GM19468 (cell line): ENCODE measurements at regions not wholly inside any gene's neighbourhood (a gene's known extent, or its start where the extent isn't known, plus 50 kb on each side); places are given as distances from the start of the nearest gene placed in this dataset.

ENCODE experiments used
- ATAC-seq: cut with Tn5 transposase; IDR thresholded peaks from one replicate; pipeline ENCODE4 v1.9.1; 2021; ENCODE audit warnings: mild to moderate bottlenecking, moderate library complexity, moderate number of reproducible peaks; ENCODE audit not compliant: unreplicated experiment; ENCODE audit errors: extremely low read depth

DNA sequence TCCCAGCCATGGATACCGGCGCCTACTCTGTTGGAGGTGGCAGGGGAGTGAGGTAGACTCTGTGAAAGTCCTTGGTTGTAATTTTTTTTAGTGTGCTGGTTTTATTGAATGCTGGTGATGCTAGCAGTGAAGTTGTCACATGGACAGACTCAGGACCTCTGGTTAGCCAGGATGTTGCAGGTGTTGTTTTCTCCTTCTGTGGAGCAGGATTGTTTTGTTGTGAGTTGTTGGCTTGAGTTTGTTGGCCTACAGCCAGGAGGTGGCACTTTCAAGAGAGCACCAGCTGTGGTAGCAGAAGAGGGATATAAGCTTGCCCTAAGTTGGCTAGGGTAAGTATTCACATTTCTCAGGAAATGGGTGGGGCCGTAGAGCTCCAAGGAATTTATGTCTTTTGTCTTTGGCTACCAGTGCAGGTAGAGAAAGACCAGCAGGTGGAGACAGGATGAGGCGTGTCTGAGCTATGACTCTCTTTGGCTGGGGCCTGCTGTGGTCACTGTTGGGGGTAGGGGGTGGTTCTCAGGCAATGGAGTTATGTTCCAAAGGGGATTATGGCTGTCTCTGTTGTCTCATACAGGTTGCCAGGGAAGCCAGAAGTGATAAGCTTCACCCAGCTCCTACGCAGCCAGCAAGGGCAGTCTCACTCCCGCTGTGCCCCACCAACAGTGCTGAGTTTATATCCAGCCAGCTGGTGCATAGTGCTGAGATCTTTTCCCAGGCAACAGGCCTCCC, 248.7 kb downstream of the TAF11L14 start:
- no peak for ATAC-seq

DNA sequence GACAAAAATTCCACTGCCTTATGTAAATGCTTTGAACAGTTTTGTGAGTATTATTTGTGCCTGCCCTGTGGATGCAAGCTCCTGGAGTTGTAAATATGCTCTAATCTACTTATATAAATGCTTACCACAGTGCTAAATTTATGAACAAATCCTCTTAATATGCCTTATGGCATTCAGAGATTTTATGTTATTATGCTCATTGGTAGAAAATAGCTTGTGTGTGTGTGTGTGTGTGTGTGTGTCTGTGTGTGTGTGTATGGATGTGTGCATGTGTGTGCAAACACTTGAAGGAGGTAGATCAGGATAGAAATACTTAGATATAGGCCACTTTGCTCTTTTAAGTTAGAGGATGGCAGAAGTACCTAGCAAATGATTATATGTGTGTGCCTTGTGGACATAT, 253.9 kb downstream of the TAF11L14 start:
- no peak for ATAC-seq

DNA sequence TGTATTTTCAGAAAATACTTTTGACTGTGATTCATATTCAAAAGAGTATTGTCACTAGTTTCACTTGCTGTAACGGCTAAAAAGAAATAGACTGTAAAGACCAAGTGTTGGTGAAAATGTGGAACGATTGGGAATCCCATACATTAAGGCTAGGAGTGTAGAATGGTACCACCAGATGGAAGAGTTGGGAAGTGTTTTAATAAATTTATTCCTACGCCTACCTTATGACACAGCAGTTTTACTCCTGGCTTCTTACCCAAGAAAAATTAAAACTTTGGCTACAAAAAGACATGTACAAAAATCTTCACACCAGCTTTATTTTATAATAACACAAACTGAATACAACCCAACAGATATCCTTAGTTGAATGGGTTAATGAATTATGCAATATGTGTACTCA, 256.2 kb downstream of the TAF11L14 start:
- ATAC-seq, result no peak

DNA sequence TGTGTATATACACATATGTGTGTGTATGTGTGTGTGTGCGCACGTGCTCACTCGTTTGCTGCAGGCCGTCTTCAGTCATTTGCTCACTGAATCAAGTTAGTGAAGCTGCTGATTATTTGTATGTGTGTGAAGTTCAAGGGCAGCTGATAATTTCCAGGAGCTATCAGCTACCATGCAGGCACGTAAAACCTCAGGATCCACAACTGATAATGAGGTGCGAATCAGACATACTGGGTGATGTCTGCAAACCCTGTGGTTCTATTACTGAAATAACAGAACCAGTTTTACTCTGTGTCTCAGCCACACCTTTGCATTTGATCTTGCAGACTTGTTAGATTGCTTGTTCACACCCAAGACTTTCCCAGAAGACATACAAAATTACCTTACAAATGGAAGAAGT, 257.6 kb downstream of the TAF11L14 start:
- ATAC-seq, result no peak

DNA sequence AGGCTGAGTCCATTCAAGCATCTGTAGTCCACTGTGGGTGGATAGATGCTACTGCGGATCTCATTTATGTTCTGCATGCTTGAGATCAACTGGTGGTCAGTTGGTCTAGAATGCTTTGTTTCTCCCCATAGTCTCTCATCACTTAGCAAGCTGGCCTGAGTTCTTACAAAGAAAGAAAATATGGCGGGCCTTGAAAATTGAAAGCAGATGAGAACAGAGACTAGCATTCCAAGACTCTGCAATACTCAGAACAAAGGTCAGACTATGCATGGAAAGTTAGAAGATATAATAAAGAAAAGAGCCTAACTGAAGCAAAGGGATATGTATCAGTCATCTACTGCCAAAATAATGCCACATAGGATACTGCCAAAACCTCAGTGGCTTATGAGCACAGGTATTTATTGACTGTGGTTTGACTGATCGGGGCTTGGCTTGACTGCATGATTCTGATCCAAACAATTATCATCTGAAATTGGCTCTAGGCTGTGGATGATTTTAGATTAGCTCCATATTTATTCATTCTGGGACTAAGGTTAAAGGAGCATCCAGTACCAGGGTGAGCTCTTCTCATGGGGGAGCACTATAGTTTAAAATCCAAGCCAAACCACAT, 258.9 kb downstream of the TAF11L14 start:
- no peak for ATAC-seq

DNA sequence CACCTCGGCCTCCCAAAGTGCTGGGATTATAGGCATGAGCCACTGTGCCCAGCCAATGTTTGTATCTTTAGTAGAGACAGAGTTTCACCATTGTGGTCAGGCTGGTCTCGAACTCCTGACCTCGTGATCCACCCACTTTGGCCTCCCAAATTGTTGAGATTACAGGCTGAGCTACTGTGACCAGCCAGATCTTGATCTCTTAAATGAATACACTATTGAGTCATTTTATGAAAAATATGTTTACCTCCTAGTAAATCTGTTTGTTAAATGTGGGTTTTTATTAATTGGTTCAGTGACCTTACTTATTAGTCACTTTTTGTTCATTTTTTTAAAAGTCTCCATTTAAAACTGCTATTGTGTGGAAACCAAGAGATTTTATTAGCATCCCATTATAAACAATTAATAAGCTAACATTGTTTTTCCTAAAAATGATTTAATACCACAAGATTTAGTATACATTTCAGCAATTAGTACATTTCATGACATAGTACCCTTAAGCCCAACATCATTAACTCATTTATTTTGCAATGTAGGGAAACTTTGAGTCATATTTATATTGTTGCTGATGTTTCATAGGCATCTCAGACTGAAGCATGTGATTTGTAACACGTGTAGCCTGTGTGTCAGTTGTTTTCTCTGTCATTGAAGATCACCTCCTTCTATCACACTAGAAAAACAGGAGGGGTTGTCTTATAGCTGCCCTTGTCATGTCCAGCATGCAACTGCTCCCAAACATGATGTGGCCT, 261.2 kb downstream of the TAF11L14 start:
- ATAC-seq, result no peak

DNA sequence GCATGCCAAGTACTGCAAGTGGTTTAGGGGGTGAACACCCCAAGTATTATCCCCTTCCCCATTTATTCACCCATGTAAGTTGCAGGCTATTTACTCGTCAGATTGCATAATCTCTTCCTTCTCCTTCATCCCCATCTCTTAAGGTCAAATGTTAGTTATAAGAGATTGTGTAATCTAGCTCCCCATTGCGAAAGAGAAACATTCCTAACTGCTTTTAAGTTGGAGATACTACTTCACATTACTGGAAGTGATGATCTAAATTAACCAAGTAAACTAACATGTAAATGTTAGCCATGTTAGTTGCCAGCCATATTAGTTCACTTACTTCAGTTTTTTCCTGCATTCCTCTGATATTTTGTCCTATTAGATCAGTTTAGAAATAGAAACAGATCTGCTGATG, 262.3 kb downstream of the TAF11L14 start:
- ATAC-seq, result no peak

DNA sequence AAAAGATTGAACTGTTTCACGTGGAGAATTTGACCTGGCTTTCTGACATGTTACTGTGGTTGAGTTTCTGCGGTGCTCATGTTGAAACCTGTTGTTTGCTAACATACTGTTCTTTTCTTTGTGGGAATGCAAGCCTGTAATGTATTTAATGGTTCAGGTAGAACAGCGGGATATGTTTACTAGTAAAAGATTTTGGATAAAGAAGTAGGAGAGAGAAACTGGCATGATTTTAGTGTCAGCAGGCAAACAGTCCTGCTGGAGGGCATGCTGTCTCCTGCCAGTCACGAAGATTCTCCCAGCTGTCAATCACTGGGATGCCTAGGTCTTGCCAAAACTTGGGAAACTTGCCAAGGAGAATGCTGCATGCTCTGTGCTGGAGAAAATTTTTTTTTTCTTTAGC, 263.5 kb downstream of the TAF11L14 start:
- no peak for ATAC-seq

DNA sequence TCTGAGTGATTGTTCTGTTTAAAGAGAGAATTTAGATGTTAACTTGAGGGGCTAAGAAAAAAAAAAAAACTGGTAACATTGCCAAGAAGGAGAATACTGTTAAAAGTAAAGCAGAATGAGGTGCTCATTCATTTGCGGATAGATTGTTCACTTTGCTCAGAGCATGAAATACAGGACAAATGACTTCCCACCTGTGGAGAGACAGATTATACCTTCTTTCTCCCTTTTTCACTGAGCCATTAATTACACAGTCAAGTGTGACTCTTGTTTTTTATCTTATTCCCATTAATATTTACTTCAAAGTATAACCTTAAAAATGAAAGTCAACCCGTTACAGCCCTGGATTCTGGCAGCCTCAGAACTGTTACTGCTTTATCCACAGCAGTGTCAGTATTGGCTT, 264.5 kb downstream of the TAF11L14 start:
- no peak for ATAC-seq

DNA sequence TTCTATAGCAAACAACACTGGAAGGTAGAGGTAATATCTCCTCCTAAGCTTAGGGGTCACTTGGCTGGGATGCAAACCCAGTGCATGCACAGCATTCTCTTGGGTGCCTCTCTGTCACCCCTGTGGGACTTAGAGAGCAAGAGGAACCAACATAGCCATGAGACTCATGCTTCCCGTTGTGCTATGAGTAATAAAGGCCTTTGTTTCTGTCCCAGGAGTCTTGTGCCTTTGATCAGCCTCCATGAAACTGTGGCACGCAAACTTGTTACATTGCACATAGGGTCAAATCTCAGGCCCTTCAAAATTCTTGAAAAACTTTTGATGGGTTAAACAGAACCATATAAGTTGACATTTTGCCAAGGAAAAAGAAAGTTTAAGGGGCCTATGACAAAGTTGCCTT, 272.8 kb downstream of the TAF11L14 start:
- ATAC-seq, result no peak

DNA sequence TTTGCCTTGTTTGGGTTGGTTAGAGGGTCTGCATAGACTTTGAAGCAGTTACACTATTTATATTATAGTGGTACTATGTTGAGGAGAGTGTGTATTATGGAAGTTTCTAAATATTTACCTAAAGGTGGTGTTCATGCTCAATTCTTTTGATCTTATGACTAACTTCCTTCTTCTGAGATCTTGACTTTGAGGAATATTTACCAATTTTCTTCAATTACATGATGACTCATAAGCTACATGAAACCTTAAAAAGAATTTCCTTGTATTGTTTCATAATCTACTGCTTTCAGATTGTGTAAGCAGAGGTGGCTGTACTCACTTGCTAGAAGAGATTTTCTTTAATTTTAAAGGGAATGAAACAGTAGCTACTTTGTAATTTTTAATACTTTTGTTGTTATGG, 276.1 kb downstream of the TAF11L14 start:
- ATAC-seq, result no peak

DNA sequence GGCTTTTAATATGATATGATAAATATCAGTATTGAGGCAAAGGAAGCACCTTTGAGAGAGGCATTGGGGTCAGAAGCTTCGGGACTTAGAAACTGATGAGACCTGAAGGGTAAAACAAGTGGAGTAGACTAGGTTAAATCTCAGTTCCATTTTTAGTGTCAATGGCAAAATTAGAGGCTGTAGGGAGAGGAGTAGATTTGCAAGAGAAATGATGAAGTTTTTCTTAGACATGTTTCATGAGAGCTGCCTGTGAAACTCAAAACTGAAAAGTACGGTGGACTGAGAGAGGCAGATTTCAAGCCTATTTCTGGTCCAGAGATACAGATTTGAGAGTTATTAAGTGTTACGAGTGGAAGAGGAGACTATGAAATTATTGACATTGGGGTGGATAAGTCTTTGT, 278.5 kb downstream of the TAF11L14 start:
- ATAC-seq, result no peak

DNA sequence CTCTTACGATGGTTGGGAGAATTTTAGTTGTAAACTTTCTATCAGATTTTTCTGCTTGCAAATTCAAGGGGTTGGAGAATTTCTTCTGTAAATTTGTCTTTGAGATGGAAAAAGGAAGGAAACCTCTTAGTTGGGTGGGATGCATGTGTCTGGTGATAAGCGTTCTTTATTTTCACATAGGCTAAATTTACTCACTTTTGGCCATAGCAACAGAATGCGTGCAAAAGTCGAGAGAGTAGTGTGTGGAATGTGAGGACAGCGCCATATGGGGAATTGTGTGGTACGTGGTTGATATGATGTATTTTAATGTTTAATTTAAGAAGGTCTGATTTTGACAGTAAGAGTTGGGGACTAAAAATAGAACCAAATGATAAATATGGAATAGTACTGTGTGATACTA, 282.2 kb downstream of the TAF11L14 start:
- ATAC-seq, result no peak

DNA sequence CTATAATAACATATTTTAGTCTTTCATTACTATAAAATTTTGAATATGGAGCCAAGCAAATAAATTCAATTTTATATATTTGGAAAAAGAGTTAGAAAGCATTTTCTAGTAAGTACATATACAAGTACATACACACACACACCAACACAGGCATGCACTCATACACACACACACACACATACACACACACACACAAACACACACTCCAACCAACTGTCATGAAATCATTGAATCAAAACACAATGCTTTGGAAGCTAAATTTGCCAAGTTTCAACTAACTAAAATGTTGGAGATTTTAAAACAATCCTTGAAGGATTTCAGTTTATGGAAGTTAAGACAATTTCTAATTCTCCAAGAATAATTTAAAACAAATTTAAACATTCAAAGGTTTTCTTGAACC, 283.2 kb downstream of the TAF11L14 start:
- no peak for ATAC-seq

DNA sequence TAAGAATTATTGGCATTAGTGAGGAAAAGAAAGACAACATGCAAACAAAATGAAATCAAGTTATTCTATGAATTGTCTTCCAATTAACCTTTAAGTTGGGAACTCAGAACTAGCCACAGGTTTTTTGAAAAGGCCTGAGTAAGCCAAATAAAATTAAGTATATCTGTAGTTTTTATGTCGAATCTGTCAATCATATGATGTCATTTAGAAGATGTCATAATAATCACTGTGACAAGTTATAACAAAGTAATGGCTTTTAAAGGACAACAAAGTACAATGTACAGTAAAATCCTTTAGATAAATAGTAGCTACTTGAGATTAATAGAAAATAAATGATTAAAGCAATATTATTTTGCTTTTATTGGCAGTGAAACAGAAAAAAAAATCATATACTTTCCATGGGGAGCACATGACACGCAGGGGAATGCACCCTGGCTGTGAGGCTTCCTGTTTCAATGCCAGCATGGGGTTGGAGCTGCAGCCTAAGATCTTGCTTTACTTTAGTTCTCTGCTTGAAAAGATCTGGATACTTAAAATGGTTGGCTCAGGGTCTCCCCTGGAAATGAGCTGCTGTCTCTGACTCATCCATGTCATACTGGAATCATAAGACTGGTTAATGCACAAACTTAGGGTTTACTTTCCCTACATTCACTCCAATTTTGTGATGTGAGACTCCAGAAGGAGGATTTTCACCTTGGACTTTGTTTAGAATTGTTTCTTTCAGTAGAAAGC, 284.3 kb downstream of the TAF11L14 start:
- no peak for ATAC-seq

DNA sequence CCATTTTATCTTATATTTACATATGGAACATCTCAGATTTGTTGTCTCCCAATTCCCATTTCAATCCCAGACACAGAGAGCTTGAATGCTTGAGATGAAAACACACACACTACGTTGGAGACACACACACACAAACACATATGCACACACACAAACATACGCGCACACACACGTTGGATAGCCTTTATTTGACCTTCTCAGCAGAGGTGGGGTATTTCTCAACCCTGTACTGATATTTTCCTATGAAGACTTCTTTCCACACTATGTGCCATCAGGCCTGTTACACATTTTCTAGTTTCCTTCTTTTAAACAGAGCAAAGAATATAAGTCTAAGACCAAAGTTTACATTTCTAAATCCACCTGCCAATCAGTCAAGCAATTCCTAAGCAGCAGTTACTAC, 291.0 kb downstream of the TAF11L14 start:
- ATAC-seq, result no peak

DNA sequence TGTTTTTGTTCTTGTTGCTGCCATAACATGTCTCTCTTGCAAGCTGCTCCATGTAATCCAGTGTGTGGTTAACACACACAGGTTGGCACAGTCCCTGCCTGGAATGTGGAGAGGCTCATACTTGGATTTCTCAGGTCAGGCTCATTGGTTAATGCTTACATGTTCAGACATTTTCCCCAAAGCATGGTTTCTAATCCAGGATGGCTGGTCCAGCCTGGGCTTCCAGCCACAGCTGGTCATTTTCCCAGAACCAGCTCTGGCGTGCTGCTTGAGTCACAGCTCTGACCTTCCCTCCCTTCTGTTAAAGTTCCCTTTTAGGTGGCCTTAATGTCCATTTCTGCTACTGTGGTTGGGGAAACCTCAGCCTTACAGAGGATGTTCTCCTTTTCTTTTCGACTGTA, 294.3 kb downstream of the TAF11L14 start:
- no peak for ATAC-seq

DNA sequence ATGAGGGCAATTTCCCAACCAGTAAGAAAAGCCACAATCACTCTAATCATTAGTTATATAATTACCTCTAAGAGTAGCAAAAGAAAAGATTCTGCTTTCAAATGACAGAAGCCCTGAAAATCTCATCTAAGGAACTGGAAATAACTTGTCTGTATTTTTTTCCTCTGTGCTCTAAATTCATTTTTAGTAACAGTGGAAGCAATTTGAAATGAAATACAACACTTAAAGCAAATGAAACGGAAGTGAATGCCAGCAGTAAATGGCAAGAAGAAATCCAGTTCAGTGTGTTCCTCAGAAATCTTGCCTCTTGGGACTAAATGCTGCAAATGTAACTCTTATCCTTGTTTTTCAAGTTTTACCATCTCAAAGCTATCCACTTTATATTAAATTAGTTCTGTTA, 294.9 kb downstream of the TAF11L14 start:
- no peak for ATAC-seq

DNA sequence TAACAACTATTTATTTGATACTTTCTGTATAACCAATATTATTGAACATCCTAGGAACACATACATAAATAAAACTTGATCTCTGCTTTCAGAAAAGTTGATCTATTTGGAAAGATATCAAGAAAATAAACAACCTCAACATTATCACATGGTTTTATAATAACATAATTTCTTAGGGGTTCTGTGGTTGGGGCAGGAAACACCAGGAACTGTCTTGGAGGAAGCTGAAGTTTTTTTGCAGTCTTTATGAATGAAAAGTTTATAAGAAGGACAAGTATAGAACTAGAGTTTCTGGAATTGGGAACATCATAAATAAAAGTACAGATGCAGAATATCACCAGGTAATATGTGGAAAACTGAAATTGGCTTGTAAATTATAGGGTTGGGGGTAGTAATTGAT, 296.1 kb downstream of the TAF11L14 start:
- ATAC-seq, result no peak

DNA sequence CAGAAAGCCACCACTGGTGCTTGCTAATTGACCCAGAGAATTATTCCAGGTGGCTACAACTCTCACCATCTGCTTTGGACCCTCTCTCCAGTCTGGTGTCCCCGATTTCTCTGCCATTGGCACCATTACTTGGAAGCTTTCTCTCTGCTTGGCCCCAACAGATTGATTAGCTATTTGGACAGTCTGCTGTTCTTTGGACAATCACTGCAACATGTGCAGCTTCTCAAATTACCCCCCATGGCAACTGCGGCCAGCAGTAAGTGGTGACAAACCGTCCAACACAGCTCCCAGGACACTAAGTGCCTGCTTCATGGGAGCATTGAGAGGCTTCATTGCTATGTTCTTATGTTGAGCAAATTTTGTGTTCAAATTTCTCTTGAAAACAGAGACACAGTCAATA, 309.8 kb downstream of the TAF11L14 start:
- ATAC-seq, result no peak

DNA sequence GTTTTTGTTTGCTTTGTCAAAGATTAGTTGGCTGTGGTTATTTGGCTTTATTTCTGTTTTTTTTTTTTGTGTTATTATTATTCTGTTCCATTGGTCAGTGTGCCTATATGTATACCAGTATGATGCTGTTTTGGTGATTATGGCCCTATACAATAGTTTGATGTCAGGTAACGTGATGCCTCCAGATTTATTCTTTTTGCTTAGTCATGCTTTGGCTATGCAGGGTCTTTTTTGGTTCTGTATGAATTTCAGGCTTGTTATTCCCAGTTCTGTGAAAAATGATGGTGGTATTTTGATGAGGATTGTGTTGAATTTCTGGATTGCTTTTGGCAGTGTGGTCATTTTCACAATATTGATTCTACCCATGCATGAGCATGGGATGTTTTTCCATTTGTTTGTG, 312.8 kb downstream of the TAF11L14 start:
- no peak for ATAC-seq
